ENCODE measurements at regions not wholly inside any gene's neighbourhood (a gene's known extent, or its start where the extent isn't known, plus 50 kb on each side); places are given as distances from the start of the nearest gene placed in this dataset.
A peak's percentile ranks its signal among the peaks of the same experiment; 100 is the strongest.

DNA sequence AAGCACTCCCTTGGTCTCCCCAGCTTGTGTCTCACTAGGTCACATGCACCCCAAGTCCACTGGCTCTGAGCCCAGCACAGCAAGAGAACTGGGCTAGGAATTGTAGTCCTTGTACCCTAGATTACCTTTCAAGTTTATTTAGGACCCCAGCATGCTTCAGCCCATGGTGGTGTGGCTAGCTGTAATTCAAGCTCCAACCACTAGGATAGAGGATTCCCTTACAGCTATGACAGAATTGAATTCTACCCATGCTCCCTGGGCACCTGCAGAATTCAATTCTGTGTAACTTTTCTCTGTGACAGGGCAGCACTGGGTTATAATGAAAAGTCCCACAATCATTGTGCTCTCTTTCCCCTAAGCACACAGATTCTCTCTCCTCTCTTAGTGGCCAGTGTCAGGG is 253.8 kb upstream of the DMD start:
- no peaks in the 10 kb centered on the region for H3K9me2 ChIP-seq (ENCODE audit: insufficient read depth)
- no peaks in the 10 kb centered on the region for H3K36me3 ChIP-seq (ENCODE audit: low read depth)
- no peaks in the 10 kb centered on the region for H3K79me2 ChIP-seq (ENCODE audit: insufficient read depth)
- H3K4me2 ChIP-seq (ENCODE audit: unreplicated experiment) = no peak overlapping the region
- no peak overlapping the region for H3K27ac ChIP-seq
- H3K27me3 ChIP-seq (replicated peaks; ENCODE audit: insufficient read depth) = no peaks in the 10 kb centered on the region
- in situ Hi-C loops (cut with MboI) = no loop called here
- no peaks in the 10 kb centered on the region for H4K20me1 ChIP-seq (ENCODE audit: insufficient read depth)
- H3K4me1 ChIP-seq (ENCODE audit: insufficient read depth) = no peaks in the 10 kb centered on the region
- H3F3A ChIP-seq (ENCODE audit: insufficient read depth) = no peaks in the 10 kb centered on the region
- H3K9me3 ChIP-seq (ENCODE audit: low read depth) = no peaks in the 10 kb centered on the region
- no peak for DNase-seq
- no peak overlapping the region for H3K4me3 ChIP-seq
- TF ChIP-seq EZH2 (IDR thresholded peaks at IDR 0.05; ENCODE audit: insufficient read depth, poor library complexity, severe bottlenecking) = no peak
- TF ChIP-seq EZH2phosphoT487 (IDR thresholded peaks at IDR 0.05; ENCODE audit: insufficient read depth, low read depth) = no peak
- H3K9ac ChIP-seq = no peak overlapping the region
- H2AFZ ChIP-seq = no peak overlapping the region

DNA sequence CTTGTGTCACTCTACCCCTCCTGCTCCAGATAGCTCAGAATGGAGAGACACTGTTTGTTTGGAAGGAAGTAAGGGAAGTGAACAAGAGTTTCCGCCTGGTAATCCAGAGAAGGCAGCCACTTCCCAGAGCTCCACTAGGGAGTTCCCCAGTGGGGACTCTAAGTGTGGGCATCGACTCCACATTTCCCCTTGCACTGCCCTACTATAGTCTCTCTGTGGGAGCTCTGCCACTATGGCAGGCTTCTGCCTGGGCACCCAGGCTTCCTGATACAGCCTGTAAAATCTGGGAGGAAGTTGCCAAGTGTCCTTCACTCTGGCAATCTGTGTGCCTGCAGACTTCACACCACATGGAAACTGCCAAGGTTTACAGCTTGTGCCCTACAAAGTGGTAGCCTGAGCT is 245.8 kb upstream of the DMD start:
- no peak for DNase-seq
- WGBS, 2 experiments (ENCODE audit: low coverage in 1 of 2, low lambda C conversion rate in 2 of 2, missing lambda C conversion rate in 2 of 2) = 42 to 43% methylated on average over 2 of the region's 2 CpGs
- Histone ChIP-seq H3K4me3 (no peak overlapping the region), H3F3A (ENCODE audit: insufficient read depth) (no peaks in the 10 kb centered on the region), H3K27ac (no peak overlapping the region), H3K27me3 (replicated peaks; ENCODE audit: insufficient read depth) (no peaks in the 10 kb centered on the region), H3K4me1 (ENCODE audit: insufficient read depth) (no peaks in the 10 kb centered on the region), H3K36me3 (ENCODE audit: low read depth) (no peaks in the 10 kb centered on the region), H3K9me3 (ENCODE audit: low read depth) (no peaks in the 10 kb centered on the region), H4K20me1 (ENCODE audit: insufficient read depth) (no peaks in the 10 kb centered on the region), H3K4me2 (ENCODE audit: unreplicated experiment) (no peak overlapping the region), H3K9me2 (ENCODE audit: insufficient read depth) (no peaks in the 10 kb centered on the region), H3K79me2 (ENCODE audit: insufficient read depth) (no peaks in the 10 kb centered on the region), H3K9ac (no peak overlapping the region), H2AFZ (no peak overlapping the region)
- TF ChIP-seq EZH2phosphoT487 (IDR thresholded peaks at IDR 0.05; ENCODE audit: insufficient read depth, low read depth) (no peak), EZH2 (IDR thresholded peaks at IDR 0.05; ENCODE audit: insufficient read depth, poor library complexity, severe bottlenecking) (no peak)
- in situ Hi-C loops (cut with MboI) = no loop called here

GRCh38 chrX:33447285-33447684 is 235.9 kb upstream of the DMD start:
- WGBS, 2 experiments (ENCODE audit: low coverage in 1 of 2, low lambda C conversion rate in 2 of 2, missing lambda C conversion rate in 2 of 2) = 12 to 42% methylated on average over 3 of the region's 3 CpGs
- Histone ChIP-seq H3F3A (ENCODE audit: insufficient read depth) (no peaks in the 10 kb centered on the region), H3K27ac (no peak overlapping the region), H3K79me2 (ENCODE audit: insufficient read depth) (no peaks in the 10 kb centered on the region), H4K20me1 (ENCODE audit: insufficient read depth) (no peaks in the 10 kb centered on the region), H3K9me3 (ENCODE audit: low read depth) (no peaks in the 10 kb centered on the region), H3K4me3 (no peak overlapping the region), H3K4me1 (ENCODE audit: insufficient read depth) (no peaks in the 10 kb centered on the region), H3K9ac (no peak overlapping the region), H3K9me2 (ENCODE audit: insufficient read depth) (no peaks in the 10 kb centered on the region), H3K4me2 (ENCODE audit: unreplicated experiment) (no peak overlapping the region), H3K36me3 (ENCODE audit: low read depth) (no peaks in the 10 kb centered on the region), H3K27me3 (replicated peaks; ENCODE audit: insufficient read depth) (no peaks in the 10 kb centered on the region), H2AFZ (no peak overlapping the region)
- no peak for DNase-seq
- in situ Hi-C loops (cut with MboI) = no loop called here
- TF ChIP-seq EZH2phosphoT487 (IDR thresholded peaks at IDR 0.05; ENCODE audit: insufficient read depth, low read depth) (no peak), EZH2 (IDR thresholded peaks at IDR 0.05; ENCODE audit: insufficient read depth, poor library complexity, severe bottlenecking) (no peak)

GRCh38 chrX:33434256-33435092 is 223.1 kb upstream of the DMD start:
- no peak overlapping the region for H3K9ac ChIP-seq
- H3K4me3 ChIP-seq = no peak overlapping the region
- no peak overlapping the region for H2AFZ ChIP-seq
- H3K4me1 ChIP-seq (ENCODE audit: insufficient read depth) = no peaks in the 10 kb centered on the region
- WGBS, 2 experiments (ENCODE audit: low coverage in 1 of 2, low lambda C conversion rate in 2 of 2, missing lambda C conversion rate in 2 of 2) = 9 to 10% methylated on average over 11 of the region's 11 CpGs
- H3K79me2 ChIP-seq (ENCODE audit: insufficient read depth) = no peaks in the 10 kb centered on the region
- no peaks in the 10 kb centered on the region for H4K20me1 ChIP-seq (ENCODE audit: insufficient read depth)
- in situ Hi-C loops (cut with MboI) = loop anchor here (10.0 kb wide), 1 partner anchor 870 kb away; no protein-coding TSS in a partner anchor
- DNase-seq = peak; percentile 39
- no peaks in the 10 kb centered on the region for H3F3A ChIP-seq (ENCODE audit: insufficient read depth)
- no peak for TF ChIP-seq EZH2 (IDR thresholded peaks at IDR 0.05; ENCODE audit: insufficient read depth, poor library complexity, severe bottlenecking)
- no peak for TF ChIP-seq EZH2phosphoT487 (IDR thresholded peaks at IDR 0.05; ENCODE audit: insufficient read depth, low read depth)
- H3K27ac ChIP-seq = no peak overlapping the region
- no peaks in the 10 kb centered on the region for H3K36me3 ChIP-seq (ENCODE audit: low read depth)
- no peaks in the 10 kb centered on the region for H3K9me3 ChIP-seq (ENCODE audit: low read depth)
- no peaks in the 10 kb centered on the region for H3K9me2 ChIP-seq (ENCODE audit: insufficient read depth)
- no peak overlapping the region for H3K4me2 ChIP-seq (ENCODE audit: unreplicated experiment)
- no peaks in the 10 kb centered on the region for H3K27me3 ChIP-seq (replicated peaks; ENCODE audit: insufficient read depth)

All from GM23248 (cell line).